HG02642 (cell line): ENCODE measurements at regions not wholly inside any gene's neighbourhood (a gene's known extent, or its start where the extent isn't known, plus 50 kb on each side); places are given as distances from the start of the nearest gene placed in this dataset.
"Not testable (repeated sequence)": the region's sequence is repeated elsewhere in the genome, so short reads cannot be mapped to it uniquely, and the experiment has no call there.

Source experiments
- ATAC-seq: cut with Tn5 transposase; IDR thresholded peaks from one replicate; pipeline ENCODE4 v1.9.1; 2021; ENCODE audit warnings: mild to moderate bottlenecking; ENCODE audit not compliant: unreplicated experiment, poor library complexity

DNA sequence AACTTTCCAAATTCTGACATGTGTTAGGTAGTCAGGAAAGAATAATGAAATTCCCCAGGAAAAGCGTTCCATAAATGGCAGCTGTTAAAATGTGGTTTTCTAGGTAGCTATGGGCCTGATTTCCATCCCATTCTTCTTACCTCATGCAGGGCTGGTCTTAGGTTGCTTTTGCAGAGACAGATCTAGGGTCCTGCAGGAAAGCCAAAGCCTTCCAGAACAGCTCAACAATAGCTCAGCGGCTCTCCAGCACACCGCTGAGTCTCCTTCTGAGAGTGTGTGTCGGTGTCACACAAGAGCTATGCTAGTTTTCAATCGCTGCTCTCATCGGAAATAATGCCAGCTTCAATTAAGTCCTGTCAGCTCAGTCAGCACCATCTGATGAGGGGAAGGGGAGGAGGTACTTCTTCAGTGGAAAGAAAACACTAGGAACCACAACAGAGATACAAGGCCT is 106.7 kb downstream of the TMEM30B start:
- no peak for ATAC-seq

DNA sequence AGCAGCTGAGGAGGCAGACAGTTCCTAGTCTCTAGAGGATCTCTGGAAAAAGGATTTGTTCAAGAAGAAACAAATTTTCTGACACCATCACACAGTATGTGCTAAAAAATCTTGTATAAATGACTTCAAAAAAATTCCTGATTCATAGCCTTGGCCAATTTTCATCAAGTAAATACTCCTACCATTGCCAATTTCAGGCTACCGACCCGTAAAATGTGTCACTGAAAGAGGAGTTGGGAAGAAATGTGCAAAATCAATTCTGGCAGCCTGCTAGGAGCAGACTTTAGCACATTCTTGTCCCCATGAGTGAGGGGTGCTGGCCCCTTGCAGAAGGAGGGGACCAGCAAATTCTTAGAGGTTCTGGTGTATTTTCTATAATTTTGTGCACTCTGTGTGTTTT is 109.4 kb downstream of the TMEM30B start:
- no peak for ATAC-seq

DNA sequence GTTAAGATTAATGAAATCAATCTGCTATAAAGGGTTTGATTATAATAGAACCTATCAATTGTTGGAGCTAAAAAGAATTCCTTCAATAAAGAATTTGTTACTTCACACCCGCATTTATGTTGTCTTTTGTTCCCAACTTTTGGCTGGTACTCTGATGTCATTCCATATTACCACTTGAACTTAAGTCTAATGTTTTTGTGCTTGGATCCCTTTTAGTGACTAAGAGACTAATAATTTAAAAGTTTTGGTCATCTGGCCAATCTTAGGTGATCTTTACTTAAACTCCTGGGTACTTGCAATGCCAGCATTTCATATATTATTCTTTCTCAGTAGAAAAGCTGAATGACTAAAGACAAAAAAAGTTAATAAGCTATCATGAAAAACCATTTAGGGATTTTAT is 113.0 kb downstream of the TMEM30B start:
- ATAC-seq, result no peak

DNA sequence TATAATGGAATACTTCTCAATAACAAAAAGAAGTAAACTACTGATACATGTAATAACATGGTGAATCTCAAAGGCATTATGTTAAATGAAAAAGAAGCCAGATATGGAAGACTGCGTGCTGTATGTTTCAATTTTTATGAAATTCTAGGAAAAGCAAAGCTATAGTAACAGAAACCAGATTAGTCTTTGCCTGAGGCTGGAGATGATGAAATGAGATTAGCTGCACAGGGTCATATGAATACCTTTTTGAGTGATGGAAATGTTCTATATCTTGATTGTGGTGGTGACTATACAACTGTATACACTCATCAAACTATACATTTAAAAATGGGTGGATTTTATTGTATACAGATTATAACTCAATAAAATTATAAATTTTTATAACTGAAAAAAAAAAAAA is 113.5 kb downstream of the TMEM30B start:
- no peak for ATAC-seq

DNA sequence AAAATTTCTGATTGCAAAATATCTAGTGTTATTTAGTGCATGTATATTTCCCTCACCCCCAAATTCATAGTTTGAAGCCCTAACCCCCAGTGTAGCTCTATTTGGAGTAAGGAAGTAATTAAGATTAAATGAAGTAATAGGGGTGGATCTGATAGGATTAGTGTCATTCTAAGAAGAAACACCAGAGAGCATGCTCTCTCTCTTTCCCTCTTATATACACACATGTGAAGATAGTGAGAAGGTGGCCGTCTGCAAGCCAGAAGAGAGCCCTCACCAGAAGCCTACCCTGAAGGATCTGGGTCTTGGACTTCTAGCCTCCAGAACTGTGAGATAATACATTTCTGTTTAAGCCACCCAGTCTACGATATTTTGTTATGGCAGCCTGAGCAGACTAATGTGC is 120.3 kb downstream of the TMEM30B start:
- no peak for ATAC-seq

DNA sequence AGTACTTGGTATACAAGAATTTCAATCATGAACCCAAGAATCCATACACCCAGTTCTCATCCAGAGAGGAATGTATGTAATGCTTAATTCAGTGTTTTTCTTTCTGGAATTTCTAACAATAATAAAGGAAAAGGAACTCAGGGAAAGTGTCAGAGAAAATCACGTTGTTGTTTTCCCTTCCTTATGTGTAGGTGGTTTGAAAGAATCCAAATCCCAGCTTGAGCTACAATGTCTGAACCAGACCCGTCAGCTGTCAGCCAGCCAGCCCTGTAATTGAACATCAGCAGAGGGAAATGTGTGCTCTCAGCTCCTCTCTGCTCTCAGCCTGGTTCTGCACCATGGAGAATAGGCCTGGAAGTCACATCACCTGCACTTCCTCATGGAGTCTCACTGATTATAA is 126.5 kb downstream of the TMEM30B start:
- no peak for ATAC-seq

DNA sequence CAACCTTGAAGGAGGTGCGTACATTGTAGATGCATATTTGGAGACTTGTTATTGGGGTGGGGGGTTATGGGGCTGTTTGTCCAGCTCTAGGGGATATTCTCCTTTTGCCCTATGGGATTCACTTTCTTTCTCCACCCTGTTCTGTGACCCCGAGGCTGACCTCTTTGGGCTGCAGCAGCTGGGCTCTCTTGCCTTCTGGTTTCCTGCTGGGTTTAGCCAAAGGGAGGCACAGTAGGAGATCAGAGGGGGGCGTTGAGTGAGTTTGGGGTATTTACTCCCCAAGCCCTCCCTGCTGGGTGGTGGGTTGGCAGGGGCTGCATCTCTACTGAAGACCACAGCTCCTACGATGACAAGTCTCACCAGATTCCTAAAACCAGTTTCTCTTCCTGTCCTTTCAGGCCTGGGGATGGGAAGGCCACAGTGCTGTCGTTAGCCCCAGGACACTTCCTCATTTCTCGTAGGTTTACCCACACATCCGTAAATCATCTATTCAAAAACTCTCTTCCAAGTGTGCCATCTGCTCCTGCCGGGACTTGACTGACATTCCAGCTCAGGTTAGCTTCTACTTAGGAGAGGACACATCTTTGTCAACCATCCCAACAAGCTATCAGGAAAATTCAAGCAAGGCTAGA is 127.1 kb downstream of the TMEM30B start:
- ATAC-seq, result no peak

DNA sequence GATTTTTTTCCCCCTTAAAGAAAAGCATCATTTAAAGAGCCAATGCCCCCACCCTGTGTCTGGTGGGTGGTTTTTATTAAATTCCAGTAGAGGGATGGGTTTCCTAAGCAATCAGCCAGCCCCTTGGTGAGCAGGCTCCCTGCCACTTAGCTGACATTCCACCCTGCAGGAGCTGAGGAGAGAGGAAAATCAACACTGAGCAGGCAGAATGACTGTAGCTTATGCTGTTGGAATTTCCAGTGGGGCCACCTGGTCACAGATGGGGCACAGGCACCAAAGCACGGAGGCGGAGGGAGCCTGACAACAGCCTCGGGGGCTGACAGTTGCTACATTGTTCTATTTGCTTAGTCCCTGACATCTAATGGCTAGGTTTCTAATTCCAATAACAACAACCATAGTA is 127.7 kb downstream of the TMEM30B start:
- ATAC-seq, result no peak

DNA sequence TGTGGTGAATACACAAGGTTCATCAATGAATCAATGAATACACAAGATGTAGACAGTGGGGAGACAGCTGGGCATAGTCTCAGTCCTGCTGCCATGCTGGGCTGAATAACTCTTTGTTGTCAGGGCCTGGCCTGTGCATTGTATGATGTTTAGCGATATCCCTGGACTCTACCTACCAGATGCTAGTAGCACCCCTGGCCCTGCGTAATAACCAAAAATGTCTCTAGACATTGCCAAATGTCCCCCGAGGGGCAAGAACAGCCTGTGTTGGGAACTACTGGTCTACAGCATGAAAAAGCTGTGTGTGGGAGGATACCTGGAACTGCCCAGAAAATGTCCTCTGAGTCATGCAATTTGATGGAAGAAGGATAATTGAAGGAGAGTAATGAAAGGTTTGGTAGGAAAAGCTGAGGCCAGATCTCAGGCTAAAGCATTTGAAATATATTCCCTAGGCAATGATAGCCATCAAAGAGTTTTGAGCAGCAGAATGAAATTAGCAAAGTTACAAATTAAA is 128.2 kb downstream of the TMEM30B start:
- no peak for ATAC-seq

DNA sequence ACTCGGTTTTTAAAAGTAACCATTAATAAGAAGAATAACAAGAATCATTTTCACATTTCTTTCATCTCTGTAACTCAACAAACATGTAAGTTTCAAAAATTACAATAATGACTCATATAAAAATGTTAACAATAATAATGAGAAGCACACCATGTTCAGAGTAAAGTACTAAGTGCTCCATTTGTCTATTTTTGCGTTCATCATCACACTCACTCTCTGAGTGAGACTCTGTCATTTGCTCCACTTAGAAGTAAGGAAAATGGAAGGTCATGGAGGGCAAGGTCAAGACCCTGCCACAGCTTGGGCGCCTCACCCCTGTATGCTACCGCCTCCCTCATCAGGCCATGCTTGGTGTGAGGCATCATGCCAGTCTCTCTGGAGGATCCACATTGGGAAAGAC is 129.9 kb downstream of the TMEM30B start:
- ATAC-seq, result no peak

DNA sequence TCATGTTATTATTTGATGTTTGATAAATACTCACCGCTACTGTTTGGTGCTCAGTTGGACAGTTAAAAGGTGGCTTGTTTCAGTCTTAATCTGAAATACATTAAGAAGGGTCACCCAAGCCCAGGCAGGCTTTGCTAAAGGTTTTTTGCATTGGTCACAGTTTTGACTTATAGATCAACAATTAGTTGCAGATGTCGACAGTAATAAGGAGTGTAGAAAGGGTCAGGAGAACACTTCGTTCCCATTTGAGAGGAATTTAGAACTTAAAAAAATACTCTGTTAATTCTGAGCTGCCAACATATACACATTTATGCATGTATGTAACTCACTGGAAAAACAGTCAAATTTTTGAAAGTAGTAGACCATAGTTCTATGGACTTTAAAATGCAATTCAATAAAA is 130.3 kb downstream of the TMEM30B start:
- no peak for ATAC-seq

DNA sequence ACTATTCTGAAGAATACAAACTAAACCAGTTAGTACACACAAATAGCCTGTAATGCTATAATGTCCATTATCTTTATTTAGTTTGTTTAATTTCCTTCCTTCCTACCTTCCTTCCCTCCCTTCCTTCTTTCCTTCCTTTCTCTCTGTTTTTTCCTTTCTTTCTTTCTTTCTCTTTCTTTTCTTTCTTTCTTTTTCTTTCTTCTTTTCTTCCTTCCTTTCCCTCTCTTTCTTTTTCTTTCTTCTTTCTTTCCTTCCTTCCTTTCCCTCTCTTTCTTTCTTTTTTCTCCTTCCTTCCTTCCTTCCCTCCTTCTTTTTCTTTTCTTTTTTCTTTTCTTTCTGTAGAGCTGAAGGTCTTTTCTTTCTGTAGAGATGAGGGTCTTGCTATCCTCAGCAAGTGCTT is 131.2 kb downstream of the TMEM30B start:
- ATAC-seq, result no peak

DNA sequence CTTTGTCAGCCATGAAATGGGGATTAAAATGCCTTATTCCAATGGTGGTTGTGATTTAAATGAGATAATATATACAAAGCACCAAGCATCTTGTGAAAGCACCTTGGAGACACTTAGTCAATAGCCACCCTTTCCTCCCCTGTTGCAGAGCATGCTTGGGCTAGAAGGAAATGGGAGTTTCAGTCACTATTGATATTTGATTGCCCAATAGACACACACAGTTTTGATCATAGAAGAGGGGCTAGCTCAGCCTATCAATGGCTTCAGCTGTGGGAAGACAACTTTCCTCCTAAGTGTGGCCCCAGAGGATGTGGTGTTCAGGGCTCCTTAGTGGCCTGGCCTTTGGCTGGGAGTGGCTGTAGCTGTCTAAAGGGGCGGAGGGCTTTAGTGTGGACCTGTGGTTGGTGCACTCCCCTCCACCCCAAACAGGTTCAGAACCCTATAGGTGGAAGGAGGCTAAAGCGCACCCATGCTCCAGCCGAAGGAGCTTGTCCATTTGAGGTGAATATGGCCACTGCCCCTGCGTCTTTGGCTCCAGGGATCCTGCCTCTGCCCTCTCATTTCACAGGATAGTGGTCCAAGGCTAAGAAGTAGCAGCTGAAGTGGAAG is 132.3 kb downstream of the TMEM30B start:
- no peak for ATAC-seq

DNA sequence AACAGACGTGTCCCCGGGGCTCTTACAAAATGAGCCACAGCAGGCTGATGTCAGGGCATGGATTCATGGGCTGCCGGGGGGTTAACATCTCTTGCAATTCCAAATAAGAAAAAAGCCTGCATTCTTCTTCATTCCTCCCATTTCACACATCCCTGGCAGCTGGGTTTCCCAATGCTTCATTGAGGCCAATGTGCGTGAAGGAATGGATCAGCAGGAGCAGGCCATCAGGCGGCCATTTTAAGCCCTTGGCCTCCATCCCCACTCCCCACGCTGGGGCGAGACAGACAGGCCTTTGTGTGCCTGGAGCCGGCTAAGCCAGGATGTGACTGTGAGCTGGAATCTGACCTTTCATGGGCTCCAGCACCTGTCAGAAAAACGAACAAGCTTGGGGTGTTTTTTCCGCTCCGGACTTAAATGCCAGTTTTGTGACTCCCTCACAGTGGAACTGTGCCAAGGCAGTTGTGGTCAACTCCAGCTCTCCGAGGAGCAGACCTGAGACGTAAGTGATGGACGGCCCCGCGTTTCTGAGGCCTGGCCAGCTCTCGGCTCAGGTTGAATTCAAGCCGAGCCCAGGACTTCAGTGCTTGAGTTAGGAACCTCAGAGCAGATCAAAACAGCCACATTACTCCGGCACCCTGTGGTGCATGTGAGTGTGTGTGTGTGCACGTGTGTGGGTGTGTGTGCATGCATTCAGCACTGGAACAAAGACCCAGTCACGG is 133.1 kb downstream of the TMEM30B start:
- ATAC-seq, result no peak

DNA sequence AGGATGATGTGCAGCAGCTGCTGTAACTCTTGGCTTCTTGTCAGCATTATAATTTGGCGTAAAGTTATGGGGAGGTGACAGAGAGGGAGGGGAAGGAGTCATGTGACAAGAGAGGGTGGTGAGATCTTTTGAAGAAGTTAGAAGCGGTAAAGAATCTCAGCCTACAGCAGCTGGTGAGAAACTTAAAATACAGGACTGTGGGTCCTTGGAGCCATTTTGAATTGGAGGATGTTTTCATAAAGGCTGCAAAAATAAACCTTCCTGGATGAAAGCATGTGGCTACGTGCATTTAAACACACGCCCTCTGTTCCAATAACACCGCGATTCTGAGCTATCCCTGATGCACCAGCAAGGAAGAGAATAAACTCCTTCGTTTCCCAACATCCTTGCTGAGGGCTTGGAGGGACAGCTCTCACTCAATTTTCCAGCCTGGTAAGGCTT is 133.7 kb downstream of the TMEM30B start:
- ATAC-seq, result no peak

DNA sequence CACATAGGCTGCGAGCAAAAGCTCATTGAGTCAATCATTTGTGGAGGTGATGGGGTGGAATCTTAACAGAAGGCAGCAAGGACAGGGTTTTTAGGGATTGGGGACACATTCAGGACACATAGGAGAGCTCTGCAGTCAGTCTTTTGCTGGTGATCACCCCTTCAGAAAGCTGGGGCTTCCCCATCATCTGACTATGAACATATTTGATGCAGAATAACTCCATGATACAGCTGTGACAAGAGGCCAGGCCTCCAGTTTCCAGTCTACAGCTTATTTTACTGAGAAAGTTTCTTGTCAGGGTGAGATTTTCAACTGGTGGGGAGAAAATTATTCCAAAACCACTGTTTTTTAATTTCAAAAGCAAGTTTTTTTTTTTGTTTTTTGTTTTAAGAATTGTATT is 134.2 kb downstream of the TMEM30B start:
- no peak for ATAC-seq

DNA sequence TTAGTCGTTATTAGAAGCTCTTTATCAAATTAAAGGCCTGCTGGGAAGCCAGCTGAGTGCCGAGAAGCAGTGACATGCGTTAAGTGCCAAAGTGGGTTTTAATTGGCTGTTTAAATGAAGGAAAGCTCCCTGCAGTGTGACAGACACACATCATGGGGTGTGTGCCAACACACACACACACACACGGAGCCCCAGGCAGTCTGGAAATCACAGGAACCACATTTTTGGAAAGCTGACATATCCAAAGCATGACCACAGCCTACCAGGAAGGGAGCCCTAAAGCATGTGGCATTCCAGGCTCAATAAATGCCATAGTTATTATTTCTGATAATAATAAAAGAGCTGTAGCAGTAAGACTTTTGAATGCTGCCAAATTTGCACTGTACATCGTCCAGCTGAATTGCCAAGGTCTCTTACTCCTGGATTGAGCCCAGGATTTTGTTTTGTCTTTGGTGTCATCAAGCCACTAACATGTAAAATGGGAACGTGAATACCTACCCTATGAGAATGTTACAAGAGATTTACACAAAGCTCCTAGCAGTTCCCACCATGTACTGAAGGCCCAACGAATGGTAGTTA is 135.1 kb downstream of the TMEM30B start:
- no peak for ATAC-seq

DNA sequence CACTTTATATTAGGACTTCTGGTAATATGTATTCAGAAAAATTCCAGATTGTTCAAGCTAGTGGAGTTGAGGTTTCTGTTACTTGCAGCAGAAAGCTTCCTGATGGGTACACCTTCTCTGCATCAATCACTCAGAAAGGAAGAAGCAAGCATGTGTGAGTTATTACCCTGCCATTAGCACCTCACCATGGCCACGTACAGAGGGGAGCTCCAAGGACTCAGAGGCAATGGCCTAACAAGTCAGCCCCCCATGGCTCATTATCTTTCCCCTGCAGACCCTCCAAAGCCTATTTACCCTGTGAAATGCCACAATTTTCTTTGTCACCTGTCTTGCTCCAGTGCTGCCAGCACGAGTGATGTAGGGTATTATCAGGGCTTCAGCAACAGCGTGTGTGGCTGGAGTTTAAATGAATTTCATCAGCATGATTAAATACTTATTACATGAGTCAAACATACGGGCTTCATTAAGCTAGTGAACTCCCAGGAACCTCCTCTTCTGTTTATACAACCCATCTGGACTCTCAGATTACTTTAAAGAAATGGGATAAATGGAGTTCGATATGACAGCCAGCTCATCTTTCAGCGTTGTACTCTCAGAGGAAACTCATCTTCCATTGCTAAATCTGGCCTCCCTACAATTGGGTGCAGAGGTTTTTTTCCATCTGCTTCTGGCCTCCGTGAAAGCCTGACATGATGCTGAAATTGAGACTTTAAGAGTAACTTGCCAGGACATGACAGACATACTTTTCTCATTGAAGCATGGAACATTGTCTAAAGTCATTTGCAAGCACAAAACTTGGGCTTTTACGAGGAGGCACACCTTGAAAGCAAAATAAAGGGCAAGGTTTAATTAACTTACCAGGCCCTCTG is 135.9 kb downstream of the TMEM30B start:
- no peak for ATAC-seq

DNA sequence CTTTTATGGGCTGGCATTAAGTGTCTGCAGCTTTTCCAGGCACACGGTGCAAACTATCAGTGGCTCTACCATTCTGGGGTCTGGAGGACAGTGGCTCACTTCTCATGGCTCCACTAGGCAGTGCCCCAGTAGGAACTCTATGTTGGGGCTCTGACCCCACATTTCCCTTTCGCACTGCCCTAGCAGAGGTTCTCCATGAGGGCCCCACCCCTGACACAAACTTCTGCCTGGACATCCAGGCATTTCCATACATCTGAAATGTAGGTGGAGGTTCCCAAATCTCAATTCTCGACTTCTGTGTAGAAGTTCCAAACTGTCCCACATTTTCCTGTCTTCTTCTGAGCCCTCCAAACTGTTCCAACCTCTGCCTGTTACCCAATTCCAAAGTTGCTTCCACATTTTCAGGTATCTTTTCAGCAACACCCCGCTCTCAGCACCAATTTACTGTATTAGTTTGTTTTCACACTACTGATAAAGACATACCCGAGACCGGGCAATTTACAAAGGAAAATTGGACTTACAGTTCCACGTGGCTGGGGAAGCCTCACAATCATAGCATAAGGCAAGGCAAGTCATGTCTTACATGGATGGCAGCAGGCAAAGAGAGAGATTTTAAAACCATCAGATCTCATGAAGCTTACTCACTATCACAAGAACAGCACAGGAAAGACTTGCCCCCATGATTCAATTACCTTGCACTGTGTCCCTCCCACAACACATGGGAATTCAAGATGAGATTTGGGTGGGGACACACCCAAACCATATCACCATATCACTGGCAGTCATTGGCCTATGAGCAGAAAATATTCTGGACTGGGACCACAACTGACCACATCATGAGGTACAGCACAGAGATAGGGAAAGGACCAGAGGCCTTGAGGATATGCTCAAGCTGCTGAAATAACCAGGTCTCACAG is 136.8 kb downstream of the TMEM30B start:
- not testable (repeated sequence) for ATAC-seq
